Body of pancreas (tissue), 4 donors: ENCODE measurements at regions not wholly inside any gene's neighbourhood (a gene's known extent, or its start where the extent isn't known, plus 50 kb on each side); places are given as distances from the start of the nearest gene placed in this dataset.

ENCODE experiments used
- ATAC-seq: fragments of 150-250 bp; one replicate; pipeline ENCODE4 v1.9.1; 2016
- DNase-seq, 4 donors: peaks; one replicate each; pipeline ENCODE4 v3.0.0-alpha.2; 2019
- H3K27ac ChIP-seq, 4 donors: fragments of 200-600 bp; sonication (generic); 1 replicate in 3 of 4; 2 replicates in 1 of 4; pipeline versions ENCODE4 v1.5.1 to v1.6.1; 2016 to 2019; ENCODE audit warnings: mild to moderate bottlenecking in 1 of 4, mixed read lengths in 1 of 4, moderate library complexity in 1 of 4
- H3K27me3 ChIP-seq, 2 donors: fragments of 200-600 bp; sonication (generic); one replicate each; pipeline ENCODE4 v1.6.0; 2016; ENCODE audit warnings: mild to moderate bottlenecking in 1 of 2
- H3K36me3 ChIP-seq, 2 donors: fragments of 200-600 bp; sonication (generic); replicated peaks in 1 of 2; 2 replicates each; pipeline ENCODE4 v1.5.1; 2016; ENCODE audit warnings: low read depth in 2 of 2; ENCODE audit not compliant: insufficient read depth in 1 of 2
- H3K4me1 ChIP-seq: fragments of 200-600 bp; sonication (generic); one replicate; pipeline ENCODE4 v1.6.0; 2016
- H3K4me3 ChIP-seq, 2 donors: fragments of 200-600 bp; sonication (generic); 1 replicate in 1 of 2; 2 replicates in 1 of 2; pipeline ENCODE4 v1.5.1; 2016 to 2019
- H3K9me3 ChIP-seq, 3 donors: fragments of 200-600 bp; sonication (generic); 1 replicate in 2 of 3; 2 replicates in 1 of 3; pipeline ENCODE4 v1.5.1; 2016
- CTCF ChIP-seq, 7 experiments: fragments of 450-650 bp in 4 of 7; fragments of 200-600 bp in 3 of 7; sonication (generic) in 3 of 7; IDR thresholded peaks; one replicate each; pipeline ENCODE4 v1.5.1; 2016 to 2019; ENCODE audit warnings: antibody characterized with exemption in 7 of 7
- POLR2A ChIP-seq, 3 donors: fragments of 450-650 bp; IDR thresholded peaks; one replicate each; pipeline ENCODE4 v1.6.1; 2016; ENCODE audit warnings: antibody characterized with exemption in 3 of 3, mild to moderate bottlenecking in 2 of 3
- WGBS, 2 donors: methylation state at CpG; one replicate each; pipeline ENCODE4 v1.1.5; 2017; 5-methylcytosine and 5-hydroxymethylcytosine counted together
- intact Hi-C: fragments of 100-400 bp; cut with DNase I; formaldehyde crosslinking; loops from one replicate; pipeline ENCODE4 v1.15.1; 2023

GRCh38 chr7:81301815-81302214, 383.0 kb upstream of the SEMA3C start:
- ATAC-seq: no peak
- Histone ChIP-seq H3K4me3 (no peak overlapping the region), H3K27me3 (no peaks in the 10 kb centered on the region), H3K36me3 (no peaks in the 10 kb centered on the region), H3K4me1 (no peaks in the 10 kb centered on the region), H3K27ac (no peak overlapping the region), H3K9me3 (no peaks in the 10 kb centered on the region)
- intact Hi-C loops: no loop called here
- no peak for DNase-seq
- 67% methylated on average over 2 of the region's 2 CpGs for WGBS, 2 donors
- TF ChIP-seq POLR2A (IDR thresholded peaks at IDR 0.05): no peak
- no peak for TF ChIP-seq CTCF (IDR thresholded peaks at IDR 0.05)

- H3K4me3 ChIP-seq: no peak overlapping the region
- intact Hi-C loops: no loop called here
- TF ChIP-seq POLR2A (IDR thresholded peaks at IDR 0.05): no peak
- TF ChIP-seq CTCF (IDR thresholded peaks at IDR 0.05): no peak
- WGBS, 2 donors: 60 to 73% methylated on average over 3 of the region's 3 CpGs
- DNase-seq: no peak
- H3K27me3 ChIP-seq: no peaks in the 10 kb centered on the region
- no peak for ATAC-seq
- no peaks in the 10 kb centered on the region for H3K36me3 ChIP-seq
- H3K4me1 ChIP-seq: no peaks in the 10 kb centered on the region
- no peaks in the 10 kb centered on the region for H3K9me3 ChIP-seq
- H3K27ac ChIP-seq: no peak overlapping the region
These were observed 381.9 kb upstream of the SEMA3C start for GRCh38 chr7:81300753-81301152.

GRCh38 chr7:81299711-81300110, 380.9 kb upstream of the SEMA3C start:
- no peaks in the 10 kb centered on the region for H3K9me3 ChIP-seq
- WGBS, 2 donors: 38 to 40% methylated on average over 3 of the region's 3 CpGs
- no peak overlapping the region for H3K27ac ChIP-seq
- H3K27me3 ChIP-seq: no peaks in the 10 kb centered on the region
- ATAC-seq (no peak), DNase-seq (no peak)
- H3K36me3 ChIP-seq: no peaks in the 10 kb centered on the region
- intact Hi-C loops: no loop called here
- H3K4me1 ChIP-seq: no peaks in the 10 kb centered on the region
- H3K4me3 ChIP-seq: no peak overlapping the region
- TF ChIP-seq POLR2A (IDR thresholded peaks at IDR 0.05) (no peak), CTCF (IDR thresholded peaks at IDR 0.05) (no peak)

GRCh38 chr7:81298951-81299666, 380.3 kb upstream of the SEMA3C start:
- Histone ChIP-seq H3K27ac (no peak overlapping the region), H3K9me3 (no peaks in the 10 kb centered on the region), H3K4me1 (no peaks in the 10 kb centered on the region), H3K4me3 (no peak overlapping the region), H3K27me3 (no peaks in the 10 kb centered on the region), H3K36me3 (no peaks in the 10 kb centered on the region)
- intact Hi-C loops: no loop called here
- 23 to 27% methylated on average over 5 of the region's 5 CpGs for WGBS, 2 donors
- DNase-seq (peak in 1 of 4 donors; percentile 4), ATAC-seq (peak; percentile 30)
- no peak for TF ChIP-seq POLR2A (IDR thresholded peaks at IDR 0.05)
- no peak for TF ChIP-seq CTCF (IDR thresholded peaks at IDR 0.05)

- H3K27ac ChIP-seq: no peak overlapping the region
- TF ChIP-seq POLR2A (IDR thresholded peaks at IDR 0.05): no peak
- no peak for TF ChIP-seq CTCF (IDR thresholded peaks at IDR 0.05)
- no peaks in the 10 kb centered on the region for H3K27me3 ChIP-seq
- intact Hi-C loops: no loop called here
- DNase-seq (no peak), ATAC-seq (no peak)
- 15 to 18% methylated on average over 2 of the region's 2 CpGs for WGBS, 2 donors
- H3K36me3 ChIP-seq: no peaks in the 10 kb centered on the region
- no peak overlapping the region for H3K4me3 ChIP-seq
- no peaks in the 10 kb centered on the region for H3K9me3 ChIP-seq
- H3K4me1 ChIP-seq: no peaks in the 10 kb centered on the region
These were observed 378.5 kb upstream of the SEMA3C start for GRCh38 chr7:81297317-81297716.
